AML-193 (cell line): ENCODE measurements at regions not wholly inside any gene's neighbourhood (a gene's known extent, or its start where the extent isn't known, plus 50 kb on each side); places are given as distances from the start of the nearest gene placed in this dataset.

ENCODE experiments used
- DNase-seq, 2 experiments: peaks; one replicate each; lab custom pipeline; 2025; lab: John Stamatoyannopoulos, UW

DNA sequence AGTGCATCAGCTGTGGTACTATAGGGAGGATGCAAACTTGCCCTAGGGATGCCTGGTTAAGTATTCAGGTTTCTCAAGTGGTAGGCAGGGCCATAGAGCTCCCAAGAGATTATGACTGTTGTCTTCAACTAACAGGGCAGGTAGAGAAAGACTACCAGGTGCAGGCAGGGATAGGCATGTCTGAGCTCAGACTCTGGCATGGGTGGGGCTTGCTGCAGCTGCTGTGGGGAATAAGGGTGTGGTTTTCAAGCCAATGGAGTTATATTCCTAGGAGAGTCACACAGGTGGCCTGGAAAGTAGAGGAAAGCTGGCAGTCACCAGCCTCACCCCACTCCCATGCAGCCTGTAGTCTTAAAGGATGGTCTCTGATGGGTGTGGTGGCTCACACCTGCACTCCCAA is 673.4 kb upstream of the ADGRL4 start:
- DNase-seq = no peak

DNA sequence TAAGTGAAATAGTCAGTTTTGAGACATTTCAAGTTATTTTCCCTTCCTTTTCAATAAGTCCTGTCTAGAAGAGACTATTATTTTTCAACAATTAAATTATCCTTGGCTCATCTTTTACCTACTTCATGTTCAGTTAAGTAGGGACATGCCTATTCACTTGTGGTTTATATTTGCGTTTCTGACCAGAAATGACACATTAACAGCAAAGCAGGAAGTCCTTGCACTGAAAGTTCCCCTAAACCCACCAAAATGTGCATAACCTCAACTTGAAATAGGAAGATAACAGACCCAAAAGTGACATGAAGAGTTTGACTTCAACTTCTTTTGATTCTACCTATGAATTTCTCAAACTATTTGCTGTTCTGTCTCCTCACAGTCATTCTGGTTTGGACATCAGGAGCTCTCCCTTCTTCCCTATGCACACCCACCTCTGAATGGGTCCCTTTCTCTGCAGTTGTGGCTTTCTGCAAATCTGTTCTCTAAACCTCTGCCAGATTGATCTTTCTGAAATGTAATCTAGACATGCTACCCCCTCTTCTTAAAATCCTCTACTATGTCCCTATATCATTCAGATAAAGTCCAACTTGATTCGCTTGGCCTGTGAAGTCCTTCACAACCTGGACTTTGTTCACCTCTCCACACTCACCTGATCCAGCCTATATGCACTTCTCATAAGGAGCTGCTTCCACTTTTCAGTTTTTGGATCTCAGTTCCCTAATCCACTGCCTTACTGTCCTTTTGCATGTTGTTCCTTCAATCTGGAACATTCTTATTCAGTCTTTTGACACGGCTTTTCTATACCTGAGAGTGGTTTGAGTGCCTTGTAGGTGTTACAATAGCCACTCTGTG is 661.5 kb upstream of the ADGRL4 start:
- DNase-seq = no peak

DNA sequence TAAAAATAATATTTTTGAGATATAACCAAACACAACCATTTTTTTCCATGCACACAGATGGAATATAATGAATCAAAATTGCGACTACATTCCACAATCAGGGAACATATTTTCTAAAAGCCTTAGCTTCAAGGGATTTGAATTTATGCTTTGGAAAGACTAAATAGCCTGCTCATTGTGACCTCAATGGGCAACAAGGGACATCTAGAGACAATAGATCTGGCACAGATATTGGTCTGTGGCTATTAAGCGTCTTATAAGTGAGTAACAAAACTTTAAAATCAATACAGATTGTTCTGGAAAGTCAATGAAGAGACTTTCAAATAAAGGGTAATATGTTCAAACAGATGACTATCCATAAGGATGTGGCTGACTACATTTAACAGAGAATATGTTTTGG is 660.6 kb upstream of the ADGRL4 start:
- no peak for DNase-seq

DNA sequence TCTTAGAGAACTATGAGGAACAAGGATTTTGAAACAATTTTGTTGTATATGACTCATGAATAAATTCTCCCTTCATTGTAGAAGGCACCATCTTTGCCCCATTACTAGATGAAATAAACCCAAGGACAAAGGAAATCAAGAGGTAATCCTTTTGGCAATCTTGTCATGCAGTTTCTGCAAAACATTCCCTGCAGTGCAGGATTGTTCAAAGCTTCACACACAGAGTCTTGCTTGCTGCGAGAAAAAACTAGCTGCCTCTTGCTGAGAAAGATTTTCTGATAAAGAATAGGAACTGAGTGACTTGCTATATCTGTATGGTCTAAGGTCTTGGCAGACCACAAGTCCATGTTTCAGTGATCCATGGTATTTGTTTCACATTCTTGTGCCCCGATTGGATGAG is 657.4 kb upstream of the ADGRL4 start:
- DNase-seq = no peak

DNA sequence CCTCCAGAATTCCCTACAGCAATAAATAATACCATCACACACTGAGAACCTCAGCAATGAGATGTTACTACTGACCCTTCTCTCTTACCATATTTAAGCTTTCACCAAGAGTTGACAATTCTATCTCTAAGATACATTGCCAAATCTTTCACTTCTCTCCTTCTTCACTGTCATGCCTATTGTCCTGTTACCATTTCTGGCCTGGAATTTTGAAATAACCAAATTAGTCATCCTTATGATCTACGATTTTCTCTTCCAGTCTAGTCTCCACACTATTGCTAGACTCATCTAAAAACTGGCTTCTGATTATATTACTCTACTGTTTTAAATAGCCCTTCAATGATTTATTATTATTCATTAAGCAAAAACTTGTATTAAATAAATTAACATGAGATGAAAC is 656.1 kb upstream of the ADGRL4 start:
- DNase-seq = no peak

DNA sequence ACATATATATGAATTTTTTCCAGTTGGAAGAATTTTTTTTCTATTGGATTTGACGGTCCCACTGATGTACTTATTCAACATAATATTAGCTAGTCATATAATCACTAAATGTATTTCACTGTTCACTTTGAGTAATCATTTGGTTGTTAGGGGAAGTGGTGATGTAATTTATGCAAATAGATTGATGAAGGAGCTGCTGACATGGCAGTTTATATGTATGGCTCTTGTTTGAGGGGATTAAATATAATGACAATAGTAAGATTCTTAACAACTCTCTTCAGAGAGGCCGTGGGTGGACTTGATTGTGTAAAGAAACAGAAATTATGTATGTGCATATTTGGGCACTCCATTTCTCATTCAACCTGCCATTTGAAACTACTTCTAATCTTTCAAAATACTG is 653.6 kb upstream of the ADGRL4 start:
- no peak for DNase-seq

DNA sequence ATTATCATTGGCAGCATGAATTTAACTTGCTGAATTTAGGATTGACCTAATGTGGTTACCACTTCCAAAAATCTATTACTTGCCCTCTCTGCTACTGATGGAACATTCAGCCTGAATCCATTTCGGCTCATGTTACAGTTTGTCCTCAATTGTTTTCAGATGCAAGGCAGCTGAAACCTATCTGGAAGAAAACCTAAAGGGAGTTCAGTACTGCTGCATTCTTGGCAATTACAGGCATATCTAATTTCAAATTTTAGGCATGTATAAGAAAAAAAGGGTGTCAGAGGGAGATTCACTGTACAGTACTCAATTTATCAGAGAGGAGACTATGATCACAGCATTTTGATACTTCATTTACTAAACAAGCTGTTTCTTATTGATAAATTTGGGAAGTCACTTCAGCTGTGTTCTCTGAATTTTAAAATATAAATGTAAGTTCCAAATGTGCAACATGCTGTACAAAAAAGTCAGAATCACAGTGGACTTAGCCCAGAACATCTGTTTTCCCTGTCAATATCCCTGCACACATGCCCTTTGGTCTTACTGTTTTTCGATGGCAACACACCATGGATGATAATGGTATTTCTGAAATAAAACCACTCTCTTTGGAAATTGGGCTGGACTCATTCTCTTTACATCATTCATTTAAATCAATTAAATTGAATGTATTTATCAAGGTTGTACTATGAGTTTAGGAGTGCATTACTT is 651.6 kb upstream of the ADGRL4 start:
- no peak for DNase-seq

DNA sequence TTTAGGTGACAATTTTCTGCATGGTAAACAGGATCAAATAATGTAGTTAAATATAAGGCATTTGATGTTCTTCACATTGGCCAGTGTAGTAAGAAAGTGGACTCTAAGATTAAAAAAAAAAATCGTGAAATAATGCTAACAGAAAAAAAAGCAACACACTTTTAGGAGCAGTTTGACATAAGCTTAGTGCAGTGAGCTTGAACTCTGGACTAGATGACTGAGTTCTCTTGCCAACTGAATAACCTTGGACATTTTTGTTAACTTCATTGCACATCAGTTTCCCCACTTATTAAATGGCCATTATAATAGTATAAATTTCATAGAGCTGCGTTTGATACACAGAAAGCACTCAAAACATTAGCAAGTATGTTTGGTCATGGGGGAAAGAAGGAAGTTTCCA is 649.3 kb upstream of the ADGRL4 start:
- no peak for DNase-seq

DNA sequence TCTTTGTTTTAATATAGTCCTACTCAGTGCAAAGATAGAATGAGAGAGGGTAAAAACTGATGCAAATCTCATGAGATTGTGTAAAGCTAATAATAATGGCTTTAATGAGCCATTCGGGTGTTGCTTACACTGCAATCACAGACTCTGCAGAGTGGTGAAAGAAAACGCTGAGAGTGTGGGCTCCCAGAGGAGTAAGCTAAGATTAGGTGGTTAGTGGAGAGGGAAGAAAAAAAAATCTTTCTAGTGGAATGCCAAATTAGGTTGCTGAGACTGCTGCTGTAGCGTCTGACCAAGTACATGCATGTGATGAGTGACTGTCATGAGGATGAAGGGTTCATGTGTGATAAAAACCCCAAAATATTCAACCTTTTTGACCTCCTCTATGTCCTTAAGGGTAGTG is 645.9 kb upstream of the ADGRL4 start:
- no peak for DNase-seq

DNA sequence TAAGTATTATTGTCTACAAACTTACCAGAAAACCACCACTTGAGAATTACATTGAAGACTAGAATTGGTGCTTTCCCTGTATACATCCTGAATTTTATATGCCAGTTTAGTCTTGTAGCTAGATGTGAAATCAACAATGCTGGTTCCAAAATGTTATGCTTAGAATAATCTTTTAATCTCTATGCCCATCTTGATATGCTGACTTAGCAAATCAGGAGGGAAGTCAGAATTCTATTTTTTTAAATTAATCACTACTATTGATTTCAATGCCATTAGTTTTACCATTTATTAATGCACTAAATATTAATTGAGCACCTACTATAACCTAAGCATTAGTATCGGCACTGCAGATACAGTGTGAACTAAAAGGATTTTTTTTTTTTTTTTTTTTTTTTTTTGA is 641.6 kb upstream of the ADGRL4 start:
- no peak for DNase-seq

DNA sequence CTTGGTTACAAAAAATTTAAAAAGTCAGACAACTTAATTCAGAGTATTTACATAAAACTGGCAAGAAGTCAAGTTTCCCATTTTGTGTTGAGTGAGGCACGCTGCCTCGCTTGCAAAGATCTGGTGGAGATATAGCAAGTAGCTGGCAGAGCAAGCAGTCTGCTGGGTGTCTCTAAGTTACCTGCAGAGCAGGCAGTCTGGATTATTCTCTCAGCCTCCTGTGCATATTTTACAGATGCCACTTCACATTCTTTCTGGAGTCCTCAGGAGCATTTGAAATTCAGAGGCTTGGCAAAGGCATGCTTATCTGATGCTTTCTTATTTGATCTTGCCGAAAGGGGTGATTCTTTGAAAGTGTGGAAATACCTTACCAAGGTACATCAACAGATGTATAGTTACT is 640.4 kb upstream of the ADGRL4 start:
- DNase-seq = no peak

DNA sequence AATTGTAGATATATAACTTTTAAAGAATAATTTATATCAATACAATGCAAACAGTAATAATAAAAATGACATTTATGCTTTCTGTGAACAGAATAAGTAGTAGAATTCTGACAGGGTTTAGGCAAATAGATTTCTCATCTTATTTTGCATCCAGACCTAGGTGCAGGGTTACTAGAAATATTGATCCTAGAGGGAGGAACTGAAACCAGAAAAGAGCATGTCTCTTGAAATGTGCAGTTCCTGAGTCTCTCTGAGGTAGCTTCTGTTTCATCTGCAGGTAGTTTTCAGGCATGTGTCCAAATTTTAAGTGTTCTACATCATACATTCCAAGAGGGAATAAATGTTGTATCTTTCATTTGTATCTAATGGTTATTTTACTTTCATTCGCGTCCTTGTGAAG is 631.9 kb upstream of the ADGRL4 start:
- DNase-seq = no peak

DNA sequence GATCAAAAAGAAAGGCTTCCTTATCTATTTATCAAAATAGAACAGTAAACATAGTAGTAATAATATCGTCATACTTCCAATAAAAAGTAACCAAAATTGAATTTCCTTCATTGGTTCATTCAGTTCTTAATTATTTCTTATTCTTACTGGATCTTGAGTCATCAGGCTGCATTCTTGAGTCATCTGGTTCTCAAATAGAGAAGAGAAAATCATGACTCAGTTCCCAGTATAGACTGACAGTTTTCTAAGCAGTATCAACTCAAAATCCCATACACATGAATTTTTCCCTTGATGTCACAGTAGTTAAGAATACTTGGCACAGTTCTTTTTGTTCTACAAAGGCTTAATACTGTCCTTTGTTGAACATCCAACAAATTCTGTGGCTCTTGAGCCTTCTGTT is 626.9 kb upstream of the ADGRL4 start:
- DNase-seq = no peak

DNA sequence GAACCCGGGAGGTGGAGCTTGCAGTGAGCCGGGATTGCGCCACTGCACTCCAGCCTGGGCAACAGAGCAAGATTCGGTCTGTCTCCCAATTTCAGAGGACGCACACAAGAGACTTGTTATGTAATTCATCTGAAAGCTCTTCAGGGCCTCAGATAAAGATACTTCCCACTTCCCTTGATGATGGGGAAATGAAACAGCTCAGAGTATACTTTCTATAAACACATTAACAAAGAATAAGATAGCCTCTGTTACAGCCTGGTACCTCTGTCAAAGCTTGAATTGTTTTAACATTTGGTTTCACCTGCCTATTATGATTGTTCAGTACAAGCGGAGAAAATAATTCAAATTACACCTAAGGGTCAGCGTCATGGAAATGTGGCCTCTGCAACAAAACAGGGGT is 622.9 kb upstream of the ADGRL4 start:
- no peak for DNase-seq

DNA sequence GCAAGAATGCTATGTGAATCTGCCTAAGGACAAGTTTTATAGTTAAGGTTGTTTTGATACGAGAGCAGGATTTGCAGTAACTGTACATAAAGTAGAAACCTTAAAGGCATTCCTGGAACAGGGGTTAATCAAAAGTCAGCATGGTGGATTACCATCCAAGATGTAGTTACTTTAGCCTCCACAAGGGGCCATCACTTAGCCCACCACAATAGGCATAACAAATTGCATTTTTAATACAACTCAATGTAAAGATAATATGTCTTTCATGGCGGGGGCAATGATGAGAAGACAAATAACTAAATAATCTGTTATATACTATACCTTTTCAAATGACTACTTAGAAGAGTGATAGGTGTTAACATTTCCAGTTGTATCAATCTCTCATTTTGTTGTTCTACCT is 611.2 kb upstream of the ADGRL4 start:
- DNase-seq = no peak

DNA sequence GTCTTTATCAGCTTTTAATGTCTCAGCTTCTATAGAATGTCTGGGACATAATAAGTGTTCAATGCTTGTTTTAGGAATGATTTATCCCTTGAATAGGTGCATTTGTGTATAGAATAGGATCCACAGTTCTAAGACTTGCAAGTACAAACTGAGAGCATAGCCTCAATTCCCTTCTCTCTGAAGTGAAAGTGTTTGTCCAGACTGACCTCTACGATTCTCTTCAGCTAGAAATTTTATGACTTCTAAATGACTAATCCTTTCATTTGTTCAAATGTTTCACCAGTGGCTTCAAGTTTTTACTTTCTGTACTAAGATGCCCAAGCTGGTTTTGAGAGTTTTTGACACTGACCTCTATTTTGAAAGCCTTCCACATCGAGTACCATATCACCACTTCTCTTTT is 608.2 kb upstream of the ADGRL4 start:
- DNase-seq = no peak

DNA sequence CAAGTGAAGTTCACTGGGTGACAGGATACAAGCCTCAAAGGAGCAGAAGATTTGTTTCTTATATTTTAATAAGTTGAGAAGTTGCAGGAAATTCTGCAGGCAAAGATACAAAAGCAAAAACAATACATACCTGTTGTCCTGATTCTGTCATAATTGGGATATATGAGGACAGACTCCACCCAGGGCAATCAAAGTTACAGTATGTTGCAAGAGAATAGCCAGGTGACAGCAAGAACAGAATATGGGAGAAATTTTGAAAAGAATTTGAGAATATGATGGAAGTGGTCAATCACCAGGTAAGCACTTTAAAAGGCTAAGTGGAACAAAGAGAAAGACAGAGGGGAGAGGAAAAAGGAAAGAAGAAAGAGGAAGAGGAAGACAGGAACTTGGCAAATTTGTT is 607.6 kb upstream of the ADGRL4 start:
- DNase-seq = no peak

DNA sequence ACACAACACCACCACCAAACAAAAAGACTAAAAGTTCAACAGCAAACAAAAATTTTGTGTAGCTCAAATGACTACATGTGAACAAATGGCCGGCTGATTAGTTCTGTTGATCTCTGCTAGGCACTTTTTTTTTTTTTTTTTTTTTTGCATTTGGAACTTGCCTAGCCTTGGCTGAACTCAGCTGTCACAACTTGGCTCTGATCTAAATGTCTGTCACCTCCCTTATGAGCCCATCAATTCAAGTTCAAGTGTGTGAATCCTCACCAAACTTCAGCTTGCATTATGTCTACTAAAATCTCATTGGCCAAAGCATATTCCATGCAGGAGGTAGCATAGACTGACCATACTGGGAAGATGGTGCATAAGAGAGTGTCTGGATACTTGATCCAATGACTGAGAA is 606.5 kb upstream of the ADGRL4 start:
- DNase-seq = no peak

DNA sequence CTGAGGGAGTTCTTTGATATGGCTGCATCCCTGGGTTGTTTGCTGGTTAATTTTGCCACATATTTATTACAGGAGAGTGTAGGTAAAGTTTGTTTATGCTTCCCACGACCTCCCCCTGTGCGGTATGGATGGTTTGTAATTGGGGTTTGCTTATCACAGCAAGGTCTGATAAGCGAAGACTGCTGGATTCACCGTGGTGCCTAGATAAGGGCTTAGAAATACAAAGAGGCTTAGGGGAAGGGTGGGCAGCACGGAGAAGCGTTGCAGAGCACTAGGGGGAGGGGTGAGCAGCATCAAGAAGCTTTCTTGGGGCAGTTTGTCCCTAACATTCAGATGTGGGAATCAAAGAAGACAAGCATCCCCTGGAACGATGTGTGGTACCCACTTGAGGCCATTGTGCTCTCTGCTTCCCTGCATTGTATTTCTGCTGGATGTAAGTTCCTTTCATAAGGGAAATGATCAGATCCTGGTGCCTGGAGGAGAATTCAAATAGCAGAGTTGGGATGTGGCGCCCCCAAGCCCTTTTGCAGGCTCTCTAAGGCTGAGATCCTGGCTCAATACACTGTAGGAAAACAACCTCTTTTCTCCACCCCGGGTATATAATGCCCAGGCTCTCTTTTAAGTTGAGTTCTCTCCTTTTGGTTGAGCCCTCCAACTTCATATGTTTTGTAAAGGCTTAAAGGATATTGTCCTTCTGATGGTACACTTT is 598.1 kb upstream of the ADGRL4 start:
- DNase-seq = no peak

DNA sequence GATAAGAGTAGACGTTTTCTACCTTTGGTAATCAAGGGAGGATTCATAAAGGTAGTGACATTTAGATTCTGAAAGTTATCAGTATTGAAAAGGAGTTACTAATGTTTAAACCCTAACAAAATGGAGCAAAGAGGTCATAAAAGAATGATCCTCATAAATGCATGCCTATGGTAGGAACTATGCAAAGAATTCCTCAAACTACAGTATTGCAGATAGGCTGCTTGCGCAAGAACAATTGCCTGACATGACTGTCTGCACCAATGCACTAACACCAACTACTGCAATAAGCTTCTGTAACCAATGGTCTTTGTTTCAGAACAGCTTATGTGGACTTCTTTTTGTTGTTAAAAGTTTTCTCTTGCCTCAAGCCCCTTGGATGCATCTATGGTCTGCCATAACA is 597.3 kb upstream of the ADGRL4 start:
- DNase-seq = no peak

DNA sequence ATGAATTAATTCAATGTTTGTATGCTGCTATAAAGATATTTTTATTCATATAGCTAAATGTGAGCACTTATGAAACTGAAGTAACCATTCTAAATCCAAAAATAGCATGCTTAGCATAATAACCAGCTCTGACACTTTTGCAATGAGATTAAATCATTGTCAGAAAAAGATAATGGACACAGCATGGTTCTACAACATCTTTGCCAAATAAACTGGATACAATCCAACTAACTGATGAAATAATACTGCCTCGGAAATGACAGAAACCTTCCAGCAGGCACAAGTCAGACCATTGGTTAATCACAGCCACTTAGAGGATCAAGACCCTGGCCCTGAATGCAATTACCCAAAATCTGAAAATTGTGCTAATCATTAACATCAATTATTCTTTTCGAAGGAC is 592.7 kb upstream of the ADGRL4 start:
- no peak for DNase-seq

DNA sequence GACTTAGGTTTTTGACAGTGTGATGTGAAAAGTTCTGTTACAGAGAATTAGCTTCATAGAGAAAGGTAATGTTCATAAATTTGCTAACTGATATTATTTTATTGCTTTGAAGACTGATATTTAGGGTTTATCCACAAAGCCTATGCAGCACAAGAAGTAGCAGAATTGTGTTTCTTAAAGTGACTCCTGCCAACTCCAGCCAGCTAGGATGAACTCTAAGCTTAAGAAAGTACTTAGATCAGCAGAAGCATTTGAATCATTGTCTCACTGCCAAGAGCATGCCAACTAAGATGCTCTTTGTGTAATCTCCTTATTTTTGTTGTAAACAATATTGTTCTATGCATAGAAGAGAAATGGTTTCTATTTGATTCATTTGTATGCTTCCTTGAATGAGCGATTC is 589.4 kb upstream of the ADGRL4 start:
- DNase-seq = no peak

DNA sequence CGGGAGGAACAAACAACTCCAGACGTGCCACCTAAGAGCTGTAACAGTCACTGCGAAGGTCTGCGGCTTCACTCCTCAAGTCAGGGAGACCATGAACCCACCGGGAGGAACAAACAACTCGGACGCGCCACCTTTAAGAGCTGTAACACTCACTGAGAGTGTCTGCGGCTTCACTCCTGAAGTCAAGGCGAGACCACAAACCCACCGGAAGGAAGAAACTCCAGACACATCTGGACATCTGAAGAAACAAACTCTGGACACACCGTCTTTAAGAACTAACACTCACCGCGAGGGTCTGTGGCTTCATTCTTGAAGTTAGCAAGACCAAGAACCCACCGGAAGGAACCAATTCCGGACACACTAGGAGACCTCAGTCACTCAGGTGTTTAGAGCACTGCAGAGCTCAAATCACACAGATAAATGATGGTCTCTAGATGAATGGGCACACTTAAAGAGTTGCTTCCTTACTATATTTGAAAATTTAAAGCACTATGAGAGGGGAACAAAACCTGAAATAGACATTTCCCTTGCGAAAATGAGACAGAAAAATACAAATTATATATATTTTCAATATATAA is 587.7 kb upstream of the ADGRL4 start:
- DNase-seq = no peak
